Upper lobe of left lung (tissue), 4 donors: ENCODE measurements at regions not wholly inside any gene's neighbourhood (a gene's known extent, or its start where the extent isn't known, plus 50 kb on each side); places are given as distances from the start of the nearest gene placed in this dataset.

Experiments used
- POLR2A ChIP-seq, 4 donors: fragments of 450-650 bp; IDR thresholded peaks; one replicate each; pipeline ENCODE4 v1.5.1; 2016 to 2017; ENCODE audit warnings: antibody characterized with exemption in 4 of 4, mild to moderate bottlenecking in 2 of 4
- POLR2AphosphoS5 ChIP-seq, 2 donors: sonication (generic); formaldehyde crosslinking; IDR thresholded peaks; one replicate each; pipeline ENCODE4 v1.5.1; 2017; ENCODE audit warnings: antibody characterized with exemption in 2 of 2
- TF ChIP-seq, protein P1 (sequence below), 6 experiments: fragments of 450-650 bp in 4 of 6; fragments of 200-600 bp in 2 of 6; sonication (generic) in 2 of 6; IDR thresholded peaks; one replicate each; pipeline ENCODE4 v1.5.1; 2016 to 2019; ENCODE audit warnings: antibody characterized with exemption in 6 of 6

- TF ChIP-seq POLR2AphosphoS5 (IDR thresholded peaks at IDR 0.05): no peak
- TF ChIP-seq, protein P1, sequence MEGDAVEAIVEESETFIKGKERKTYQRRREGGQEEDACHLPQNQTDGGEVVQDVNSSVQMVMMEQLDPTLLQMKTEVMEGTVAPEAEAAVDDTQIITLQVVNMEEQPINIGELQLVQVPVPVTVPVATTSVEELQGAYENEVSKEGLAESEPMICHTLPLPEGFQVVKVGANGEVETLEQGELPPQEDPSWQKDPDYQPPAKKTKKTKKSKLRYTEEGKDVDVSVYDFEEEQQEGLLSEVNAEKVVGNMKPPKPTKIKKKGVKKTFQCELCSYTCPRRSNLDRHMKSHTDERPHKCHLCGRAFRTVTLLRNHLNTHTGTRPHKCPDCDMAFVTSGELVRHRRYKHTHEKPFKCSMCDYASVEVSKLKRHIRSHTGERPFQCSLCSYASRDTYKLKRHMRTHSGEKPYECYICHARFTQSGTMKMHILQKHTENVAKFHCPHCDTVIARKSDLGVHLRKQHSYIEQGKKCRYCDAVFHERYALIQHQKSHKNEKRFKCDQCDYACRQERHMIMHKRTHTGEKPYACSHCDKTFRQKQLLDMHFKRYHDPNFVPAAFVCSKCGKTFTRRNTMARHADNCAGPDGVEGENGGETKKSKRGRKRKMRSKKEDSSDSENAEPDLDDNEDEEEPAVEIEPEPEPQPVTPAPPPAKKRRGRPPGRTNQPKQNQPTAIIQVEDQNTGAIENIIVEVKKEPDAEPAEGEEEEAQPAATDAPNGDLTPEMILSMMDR (IDR thresholded peaks at IDR 0.05): no peak
- no peak for TF ChIP-seq POLR2A (IDR thresholded peaks at IDR 0.05)
These were observed 156.9 kb downstream of the FBLN2 start for GRCh38 chr3:13705702-13706280.
